KOPT-K1 (cell line): ENCODE measurements at regions not wholly inside any gene's neighbourhood (a gene's known extent, or its start where the extent isn't known, plus 50 kb on each side); places are given as distances from the start of the nearest gene placed in this dataset.

Experiments
- H3K27ac ChIP-seq: fragments of 200-600 bp; sonication (generic); 2 replicates; pipeline ENCODE4 v1.5.1; 2016; ENCODE audit warnings: antibody characterized with exemption, mild to moderate bottlenecking, low read depth, low read length; ENCODE audit not compliant: poor library complexity, severe bottlenecking
- H3K36me3 ChIP-seq: fragments of 200-600 bp; sonication (generic); 2 replicates; pipeline ENCODE4 v1.5.1; 2017; ENCODE audit warnings: antibody characterized with exemption, mild to moderate bottlenecking, low read length, moderate library complexity; ENCODE audit not compliant: insufficient read depth
- H3K9me3 ChIP-seq: fragments of 200-600 bp; sonication (generic); 2 replicates; pipeline ENCODE4 v1.5.1; 2017; ENCODE audit warnings: antibody characterized with exemption, low read length, mild to moderate bottlenecking; ENCODE audit not compliant: insufficient read depth, poor library complexity, severe bottlenecking

DNA sequence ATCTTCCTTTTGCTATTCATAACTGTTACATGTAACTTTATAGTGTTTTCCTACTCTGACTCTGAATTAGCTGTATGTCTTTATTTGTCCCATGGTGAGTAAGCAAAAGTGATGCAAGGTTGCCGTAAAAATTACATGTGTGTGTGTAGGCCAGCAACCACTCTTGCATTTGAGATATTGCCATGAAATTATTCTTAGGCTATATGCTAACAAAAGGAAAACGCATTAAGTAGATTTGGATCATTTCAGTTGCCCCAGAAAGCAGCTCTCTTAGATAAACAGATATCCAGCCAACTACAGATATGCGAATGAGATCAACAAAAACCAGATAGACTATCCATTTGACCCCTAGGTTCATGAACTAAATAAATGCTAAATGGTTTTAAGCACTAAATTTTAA, 73.6 kb downstream of the CYLC2 start:
- Histone ChIP-seq H3K36me3 (no peaks in the 10 kb centered on the region), H3K9me3 (no peaks in the 10 kb centered on the region), H3K27ac (no peak overlapping the region)

DNA sequence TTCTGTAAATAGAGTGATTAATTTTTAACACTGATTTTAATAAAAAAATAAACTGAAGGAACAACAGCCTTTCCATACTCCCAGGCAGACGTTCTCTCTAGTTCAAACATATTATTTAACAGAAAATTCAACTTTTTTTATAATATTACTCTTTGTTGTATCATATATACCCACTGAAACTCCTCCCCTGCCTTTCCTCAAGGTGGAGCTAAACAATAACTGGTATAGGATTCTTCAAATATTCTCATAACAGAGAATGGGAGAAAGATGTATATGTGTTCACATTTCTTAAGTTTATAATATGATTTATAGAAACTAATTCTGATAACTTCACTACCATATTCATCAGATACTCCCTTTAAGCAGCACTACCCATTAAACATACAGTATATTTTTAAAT, 83.4 kb downstream of the CYLC2 start:
- Histone ChIP-seq H3K9me3 (no peaks in the 10 kb centered on the region), H3K36me3 (no peaks in the 10 kb centered on the region), H3K27ac (no peak overlapping the region)

DNA sequence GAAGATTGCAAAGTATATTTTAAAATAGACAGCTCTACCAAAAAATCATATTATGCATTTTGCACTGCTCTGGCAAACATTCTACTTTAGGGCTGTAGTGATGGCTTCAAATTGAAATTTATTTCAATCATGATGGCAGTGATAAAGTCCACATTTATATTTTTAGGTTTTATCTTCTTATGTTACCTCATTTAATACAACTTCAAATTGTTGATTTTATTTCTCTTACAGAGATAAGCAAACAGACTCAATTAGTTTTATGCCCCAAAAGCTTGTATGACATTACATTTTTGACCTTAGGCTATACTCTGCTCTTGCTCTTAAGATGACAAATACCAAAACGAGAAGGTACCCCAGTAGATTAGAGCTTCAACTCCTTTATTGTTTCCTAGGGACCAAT, 87.4 kb downstream of the CYLC2 start:
- H3K36me3 ChIP-seq = no peaks in the 10 kb centered on the region
- no peaks in the 10 kb centered on the region for H3K9me3 ChIP-seq
- no peak overlapping the region for H3K27ac ChIP-seq

- Histone ChIP-seq H3K36me3 (no peaks in the 10 kb centered on the region), H3K9me3 (no peaks in the 10 kb centered on the region), H3K27ac (no peak overlapping the region)
Measured at GRCh38 chr9:103089357-103089756, 94.2 kb downstream of the CYLC2 start.

- Histone ChIP-seq H3K9me3 (no peaks in the 10 kb centered on the region), H3K36me3 (no peaks in the 10 kb centered on the region), H3K27ac (no peak overlapping the region)
Measured at GRCh38 chr9:103104101-103104500, 109.0 kb downstream of the CYLC2 start.

DNA sequence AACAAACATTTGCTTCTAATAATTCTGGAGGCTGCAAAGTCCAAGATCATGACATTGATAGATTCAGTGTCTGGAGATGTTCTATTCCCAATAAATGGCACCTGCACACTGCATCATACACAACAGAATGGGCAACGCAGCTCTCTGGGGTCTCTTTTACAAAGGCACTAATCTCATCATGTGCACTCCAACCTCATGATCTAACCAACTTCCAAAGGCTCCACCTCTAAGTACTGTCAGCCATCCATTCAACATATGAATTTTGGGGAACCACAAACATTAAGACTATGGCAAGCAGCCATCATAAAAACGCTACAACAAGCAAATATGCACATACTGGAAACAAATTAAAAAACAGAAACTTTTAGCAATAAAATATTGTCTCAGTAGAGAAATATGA, 121.1 kb downstream of the CYLC2 start:
- Histone ChIP-seq H3K9me3 (no peaks in the 10 kb centered on the region), H3K36me3 (no peaks in the 10 kb centered on the region), H3K27ac (no peak overlapping the region)

GRCh38 chr9:103126494-103126893, 131.4 kb downstream of the CYLC2 start:
- no peaks in the 10 kb centered on the region for H3K9me3 ChIP-seq

GRCh38 chr9:103139891-103140290, 144.8 kb downstream of the CYLC2 start:
- Histone ChIP-seq H3K27ac (no peak overlapping the region), H3K36me3 (no peaks in the 10 kb centered on the region), H3K9me3 (no peaks in the 10 kb centered on the region)

More at GRCh38 chr9:103126494-103126893, 131.4 kb downstream of the CYLC2 start:
- H3K36me3 ChIP-seq = no peaks in the 10 kb centered on the region
- no peak overlapping the region for H3K27ac ChIP-seq

GRCh38 chr9:103152473-103152872, 157.3 kb downstream of the CYLC2 start:
- Histone ChIP-seq H3K36me3 (no peaks in the 10 kb centered on the region), H3K9me3 (no peaks in the 10 kb centered on the region), H3K27ac (no peak overlapping the region)

GRCh38 chr9:103167530-103167929, 172.4 kb downstream of the CYLC2 start:
- no peaks in the 10 kb centered on the region for H3K36me3 ChIP-seq
- H3K9me3 ChIP-seq = no peaks in the 10 kb centered on the region
- no peak overlapping the region for H3K27ac ChIP-seq

DNA sequence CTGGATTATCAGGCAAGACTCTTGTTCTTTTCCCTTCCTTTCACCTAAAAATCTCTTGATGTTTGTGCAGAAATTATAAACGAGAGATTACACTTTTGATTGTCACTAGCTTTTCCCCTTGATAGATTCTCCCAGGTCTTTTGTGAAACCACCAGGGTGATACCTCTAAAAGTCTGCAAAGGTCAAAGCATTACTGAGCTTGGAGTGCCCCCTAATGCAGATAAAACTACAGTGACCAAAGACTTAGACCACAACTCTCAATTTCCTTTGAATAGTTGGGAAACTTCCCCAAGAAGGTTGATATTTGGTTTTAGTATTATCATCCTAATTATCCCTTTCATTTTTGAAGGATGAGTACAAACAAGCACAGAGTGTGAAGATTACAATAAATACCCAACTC, 173.1 kb downstream of the CYLC2 start:
- Histone ChIP-seq H3K36me3 (no peaks in the 10 kb centered on the region), H3K27ac (no peak overlapping the region), H3K9me3 (no peaks in the 10 kb centered on the region)

DNA sequence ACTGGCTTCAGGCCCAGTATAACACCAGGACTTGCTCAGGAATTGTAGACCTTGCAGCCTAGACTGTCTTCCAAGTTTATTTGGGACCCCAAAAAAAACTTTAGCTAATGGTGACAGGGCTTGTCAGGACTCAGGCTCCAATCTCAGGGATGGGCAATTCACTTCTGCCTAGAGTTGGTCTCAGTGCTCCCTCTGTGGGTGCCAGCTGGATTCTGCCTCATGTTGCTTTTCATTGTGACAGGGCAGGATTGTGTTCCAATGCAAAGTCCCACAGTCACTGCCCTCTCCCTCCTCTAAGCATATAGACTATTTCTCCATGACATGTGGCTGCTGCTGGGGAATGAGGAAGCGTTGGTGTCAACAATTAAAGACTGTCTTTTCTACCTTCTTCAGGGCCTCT, 174.7 kb downstream of the CYLC2 start:
- no peak overlapping the region for H3K27ac ChIP-seq
- no peaks in the 10 kb centered on the region for H3K36me3 ChIP-seq
- no peaks in the 10 kb centered on the region for H3K9me3 ChIP-seq

DNA sequence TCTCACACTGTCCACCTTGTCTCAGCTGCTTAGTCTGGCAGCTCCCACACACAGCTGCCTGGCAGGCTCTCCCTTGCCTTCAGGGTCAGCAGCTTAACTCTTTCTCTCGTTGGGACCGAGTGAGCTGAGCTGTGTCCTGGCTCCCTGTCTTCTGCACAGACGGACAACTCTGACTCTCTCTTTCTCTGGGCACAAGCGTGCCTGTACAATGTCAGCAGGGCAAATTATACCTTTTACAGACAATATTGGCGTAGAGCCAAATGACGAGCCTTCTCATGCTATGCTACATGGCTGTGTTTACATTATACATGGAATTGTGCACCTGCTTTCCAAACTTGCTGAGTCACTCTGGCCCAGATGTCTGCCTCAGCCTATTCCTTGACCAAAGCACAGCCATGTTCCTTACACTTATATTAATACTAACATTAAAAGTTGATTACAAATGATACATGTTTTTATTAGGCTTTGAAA, 188.6 kb downstream of the CYLC2 start:
- H3K9me3 ChIP-seq = no peaks in the 10 kb centered on the region
- H3K36me3 ChIP-seq = no peaks in the 10 kb centered on the region
- no peak overlapping the region for H3K27ac ChIP-seq

GRCh38 chr9:103186959-103187358, 191.8 kb downstream of the CYLC2 start:
- Histone ChIP-seq H3K27ac (no peak overlapping the region), H3K9me3 (no peaks in the 10 kb centered on the region), H3K36me3 (no peaks in the 10 kb centered on the region)

DNA sequence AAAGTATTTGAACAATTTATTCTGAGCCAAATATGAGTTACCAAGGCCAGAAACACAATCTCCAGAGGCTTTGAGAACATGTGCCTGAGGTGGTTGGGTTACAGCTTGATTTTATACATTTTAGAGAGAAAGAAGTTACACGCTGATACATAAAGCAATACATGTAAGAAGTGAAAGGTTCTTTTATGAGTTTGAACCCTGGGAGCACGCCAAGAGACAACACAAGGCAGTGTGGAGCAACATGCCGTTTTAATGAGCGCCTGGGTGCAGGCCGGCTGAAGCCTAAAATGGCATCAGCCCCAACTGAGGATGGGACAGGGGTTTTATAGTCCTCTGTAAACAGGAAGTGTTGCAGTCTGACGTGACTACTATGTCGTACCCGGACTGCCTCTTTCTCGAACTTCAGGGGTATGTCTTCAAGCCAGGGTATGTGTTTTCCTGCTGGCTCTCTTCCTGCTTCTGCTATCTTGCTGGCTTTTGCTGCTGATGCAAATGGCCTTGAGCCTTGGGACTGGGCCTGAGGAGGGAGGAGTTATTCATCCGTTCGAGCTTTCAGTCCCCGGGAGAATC, 193.7 kb downstream of the CYLC2 start:
- no peaks in the 10 kb centered on the region for H3K36me3 ChIP-seq
- no peak overlapping the region for H3K27ac ChIP-seq
- H3K9me3 ChIP-seq = no peaks in the 10 kb centered on the region

DNA sequence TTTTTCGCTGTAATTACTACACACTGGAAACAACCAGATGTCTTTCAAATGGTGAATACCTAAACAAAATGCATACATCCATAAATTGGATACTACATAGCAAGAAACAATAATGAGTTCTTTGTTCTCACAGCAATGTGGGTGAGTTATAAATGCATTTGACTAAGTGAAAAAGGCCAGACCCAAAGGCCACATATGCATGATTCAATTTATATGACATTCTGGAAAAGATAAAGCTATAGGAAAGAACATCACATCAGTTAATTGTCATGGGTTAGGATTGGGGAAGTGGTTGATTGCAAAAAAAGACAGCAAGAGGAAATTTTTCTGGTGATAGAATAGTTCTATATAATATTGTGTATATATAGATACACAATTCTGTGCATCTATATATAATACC, 198.9 kb downstream of the CYLC2 start:
- H3K36me3 ChIP-seq = no peaks in the 10 kb centered on the region
- H3K27ac ChIP-seq = no peak overlapping the region
- no peaks in the 10 kb centered on the region for H3K9me3 ChIP-seq
